ENCODE measurements at regions not wholly inside any gene's neighbourhood (a gene's known extent, or its start where the extent isn't known, plus 50 kb on each side); places are given as distances from the start of the nearest gene placed in this dataset.
A peak's percentile ranks its signal among the peaks of the same experiment; 100 is the strongest.
"Not testable (repeated sequence)": the region's sequence is repeated elsewhere in the genome, so short reads cannot be mapped to it uniquely, and the experiment has no call there.

- DNase-seq (ENCODE audit: extremely low read depth in 1 of 11, low read depth in 9 of 11, low spot score in 4 of 11), result no peak
These were observed 1068.6 kb downstream of the BCL11B start for GRCh38 chr14:98203421-98203820.

GRCh38 chr14:98204139-98204538 lies 1067.9 kb downstream of the BCL11B start:
- DNase-seq (ENCODE audit: extremely low read depth in 1 of 11, low read depth in 9 of 11, low spot score in 4 of 11), result no peak

GRCh38 chr14:98207415-98207814 lies 1064.6 kb downstream of the BCL11B start:
- DNase-seq (ENCODE audit: extremely low read depth in 1 of 11, low read depth in 9 of 11, low spot score in 4 of 11), result no peak

DNA sequence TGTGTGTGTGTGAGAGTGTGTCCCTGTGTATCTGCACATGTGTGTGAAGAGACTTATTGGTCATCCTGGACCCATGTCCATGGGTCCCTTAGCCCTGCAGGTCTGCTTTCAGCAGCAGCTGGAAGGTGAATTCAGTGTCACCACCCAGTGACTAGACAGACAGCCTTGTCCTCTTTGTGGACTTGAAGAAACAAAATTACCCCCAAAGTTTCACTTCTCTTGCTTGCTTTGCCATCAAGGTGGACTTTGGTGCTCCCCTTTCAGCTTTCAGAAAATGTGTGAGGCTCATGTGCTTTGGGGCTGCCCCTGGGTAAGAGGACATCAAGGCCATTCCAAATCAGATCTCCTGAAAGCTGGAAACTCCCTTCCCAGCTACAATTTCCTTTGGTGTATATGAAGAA lies 1063.8 kb downstream of the BCL11B start:
- DNase-seq (ENCODE audit: extremely low read depth in 1 of 11, low read depth in 9 of 11, low spot score in 4 of 11), result no peak

GRCh38 chr14:98208943-98209342 lies 1063.1 kb downstream of the BCL11B start:
- DNase-seq (ENCODE audit: extremely low read depth in 1 of 11, low read depth in 9 of 11, low spot score in 4 of 11), result no peak

- no peak for DNase-seq (ENCODE audit: extremely low read depth in 1 of 11, low read depth in 9 of 11, low spot score in 4 of 11)
These were observed 1061.8 kb downstream of the BCL11B start for GRCh38 chr14:98210045-98210672.

DNA sequence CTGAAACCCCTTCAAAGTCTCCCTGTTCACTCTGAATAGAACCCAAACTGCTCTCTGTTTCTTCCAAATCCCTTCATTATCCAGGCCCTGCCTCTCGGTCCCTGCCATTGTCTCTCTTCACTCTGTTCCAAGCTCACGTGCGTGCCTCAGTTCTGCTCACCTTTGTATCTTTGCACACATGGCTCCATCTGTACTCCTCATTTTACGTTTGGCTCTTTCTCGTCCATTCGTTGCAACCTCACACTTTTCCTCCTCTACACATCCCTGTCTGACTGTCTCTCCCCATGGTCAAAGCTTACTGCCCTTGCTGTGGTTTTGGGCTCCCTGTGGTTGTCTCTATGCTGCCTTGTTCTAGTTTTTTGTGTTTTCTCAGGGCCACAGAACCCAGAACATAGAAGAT lies 1054.5 kb downstream of the BCL11B start:
- DNase-seq (ENCODE audit: extremely low read depth in 1 of 11, low read depth in 9 of 11, low spot score in 4 of 11), result no peak

GRCh38 chr14:98218218-98218617 lies 1053.8 kb downstream of the BCL11B start:
- peak in 2 of 11 donors; percentile 1 to 7 for DNase-seq (ENCODE audit: extremely low read depth in 1 of 11, low read depth in 9 of 11, low spot score in 4 of 11)

DNA sequence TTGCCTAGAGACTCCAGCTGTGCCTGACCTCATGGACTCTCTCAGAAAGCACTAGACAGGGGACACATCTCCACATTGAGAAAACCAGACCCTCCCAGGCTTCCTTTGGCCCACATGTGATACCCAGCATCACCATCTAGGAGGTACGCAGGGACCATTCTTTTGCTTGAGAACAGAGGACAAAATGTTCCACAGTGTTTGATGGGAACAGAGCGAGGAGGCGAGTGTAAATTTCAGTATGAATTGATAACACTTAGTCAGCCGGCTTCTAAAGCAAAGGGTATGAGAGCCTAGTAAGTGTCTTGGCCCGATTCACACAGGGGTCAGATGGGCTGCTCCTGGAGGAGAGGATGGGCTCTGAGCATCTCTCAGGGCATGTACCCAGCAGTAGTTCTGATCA lies 1052.4 kb downstream of the BCL11B start:
- no peak for DNase-seq (ENCODE audit: extremely low read depth in 1 of 11, low read depth in 9 of 11, low spot score in 4 of 11)

GRCh38 chr14:98223106-98223505 lies 1048.9 kb downstream of the BCL11B start:
- no peak for DNase-seq (ENCODE audit: extremely low read depth in 1 of 11, low read depth in 9 of 11, low spot score in 4 of 11)

- not testable (repeated sequence) for DNase-seq (ENCODE audit: extremely low read depth in 1 of 11, low read depth in 9 of 11, low spot score in 4 of 11)
These were observed 1048.3 kb downstream of the BCL11B start for GRCh38 chr14:98223710-98224109.

DNA sequence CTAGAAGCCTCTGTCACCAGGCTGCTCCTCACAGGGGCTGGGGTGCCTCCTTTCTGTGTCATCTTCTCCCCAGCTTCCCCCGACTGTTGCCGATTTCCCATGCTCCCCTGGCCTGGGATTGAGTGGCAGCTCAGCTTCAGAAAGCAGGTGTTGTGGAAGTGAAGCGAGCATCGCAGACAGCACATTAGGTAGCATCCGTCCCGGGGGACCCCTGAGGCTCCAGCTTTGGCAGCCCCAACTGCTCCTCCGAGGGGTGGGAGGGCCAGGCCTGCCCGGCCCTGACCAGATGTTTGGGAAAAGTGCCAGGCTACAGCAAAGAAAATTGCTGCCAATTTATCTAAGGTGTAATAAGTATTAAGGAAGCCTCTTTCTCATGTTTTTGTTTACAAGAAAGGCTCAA lies 1045.6 kb downstream of the BCL11B start:
- no peak for DNase-seq (ENCODE audit: extremely low read depth in 1 of 11, low read depth in 9 of 11, low spot score in 4 of 11)

DNA sequence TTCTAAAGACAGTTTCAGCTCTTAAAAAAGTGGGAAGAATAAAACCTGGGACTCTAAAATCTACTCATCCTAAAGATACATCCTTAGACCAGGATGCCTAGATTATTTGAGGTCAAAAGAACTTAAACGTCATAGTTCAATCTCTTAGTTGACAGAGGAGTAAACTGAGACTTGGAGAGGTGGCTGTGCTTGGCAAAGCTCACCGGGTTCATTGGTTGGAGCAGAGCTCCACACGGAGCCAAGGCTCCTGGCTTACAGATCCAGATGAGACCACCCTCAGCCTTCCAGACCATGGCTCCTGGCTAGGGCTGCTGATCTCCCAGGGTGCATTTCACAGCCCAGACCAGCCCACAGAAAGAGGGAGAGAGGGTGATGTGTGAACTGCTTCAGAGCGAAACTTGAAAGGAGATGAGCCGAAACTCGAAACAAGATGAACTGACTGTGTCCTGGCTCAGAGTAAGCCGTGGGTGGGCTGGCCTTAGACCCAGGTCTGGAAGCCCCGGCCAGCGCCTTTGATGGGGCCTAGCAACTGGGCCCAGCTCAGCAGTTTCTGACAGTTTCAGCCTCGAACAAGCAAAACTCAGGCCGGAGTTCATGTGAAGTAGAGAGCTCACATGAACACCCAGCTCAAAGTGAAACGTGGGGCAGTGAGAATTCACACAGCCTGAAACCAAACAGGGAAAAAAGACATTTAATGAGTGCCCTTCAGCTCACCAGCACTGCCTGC lies 1044.8 kb downstream of the BCL11B start:
- DNase-seq (ENCODE audit: extremely low read depth in 1 of 11, low read depth in 9 of 11, low spot score in 4 of 11), result no peak

DNA sequence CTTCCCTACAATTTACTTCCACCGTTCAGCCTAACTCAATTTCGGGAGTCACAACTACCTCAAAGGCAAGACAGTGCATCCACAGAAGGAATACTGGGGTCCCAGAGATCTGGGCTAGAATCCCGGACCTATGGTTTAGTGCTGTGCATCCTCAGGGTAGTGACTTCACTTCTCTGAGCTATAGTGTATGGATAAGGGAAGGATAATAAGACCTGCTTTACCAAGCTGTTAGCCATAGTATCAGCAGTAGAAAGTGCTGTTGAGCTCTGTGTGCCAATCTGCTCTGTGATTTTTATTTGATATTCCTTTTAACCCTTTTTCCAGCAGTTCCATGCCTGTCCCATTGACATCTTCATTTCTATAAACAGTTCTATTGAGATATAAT lies 1044.3 kb downstream of the BCL11B start:
- no peak for DNase-seq (ENCODE audit: extremely low read depth in 1 of 11, low read depth in 9 of 11, low spot score in 4 of 11)

GRCh38 chr14:98229656-98230366 lies 1042.2 kb downstream of the BCL11B start:
- DNase-seq (ENCODE audit: extremely low read depth in 1 of 11, low read depth in 9 of 11, low spot score in 4 of 11), result no peak

GRCh38 chr14:98230411-98230810 lies 1041.6 kb downstream of the BCL11B start:
- no peak for DNase-seq (ENCODE audit: extremely low read depth in 1 of 11, low read depth in 9 of 11, low spot score in 4 of 11)

DNA sequence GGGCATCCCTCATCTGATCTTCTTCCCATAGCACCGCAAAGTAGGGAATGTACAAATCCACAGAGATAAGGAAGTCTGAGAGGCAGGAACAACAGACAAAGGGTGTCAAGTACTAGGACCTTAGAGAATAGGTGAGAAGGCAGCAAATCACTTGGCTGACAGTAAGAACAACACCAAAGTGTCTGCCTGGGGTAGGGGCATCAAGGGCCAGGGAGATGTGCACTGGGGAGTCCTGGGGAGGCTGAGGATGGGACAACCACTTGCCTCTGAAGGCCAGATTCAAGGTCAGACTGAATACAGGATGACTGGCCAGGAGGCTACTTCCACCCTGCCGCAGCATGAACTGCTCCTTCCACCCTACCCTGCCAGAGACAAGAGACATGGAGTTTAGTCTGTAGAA lies 1040.8 kb downstream of the BCL11B start:
- DNase-seq (ENCODE audit: extremely low read depth in 1 of 11, low read depth in 9 of 11, low spot score in 4 of 11), result no peak

DNA sequence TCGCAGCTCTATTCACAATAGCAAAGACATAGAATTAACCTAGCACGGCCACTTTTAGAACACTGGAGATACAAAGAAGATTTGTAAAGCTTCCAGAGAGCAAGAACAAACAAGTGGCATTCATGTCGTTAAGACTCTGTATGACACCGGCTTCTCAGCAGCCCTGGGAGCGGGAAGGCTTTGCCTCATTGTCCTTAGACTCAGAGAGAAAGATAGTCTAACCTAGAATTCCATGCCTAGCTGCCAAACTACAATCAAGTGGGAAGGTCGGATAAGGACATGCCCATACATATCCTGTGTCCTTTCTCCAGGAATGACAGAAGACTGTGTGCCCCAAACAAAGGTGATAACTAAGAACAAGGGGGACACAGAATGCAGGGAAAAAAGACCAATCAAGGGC lies 1038.3 kb downstream of the BCL11B start:
- DNase-seq (ENCODE audit: extremely low read depth in 1 of 11, low read depth in 9 of 11, low spot score in 4 of 11), result no peak

- no peak for DNase-seq (ENCODE audit: extremely low read depth in 1 of 11, low read depth in 9 of 11, low spot score in 4 of 11)
These were observed 1037.8 kb downstream of the BCL11B start for GRCh38 chr14:98234208-98234607.

- no peak for DNase-seq (ENCODE audit: extremely low read depth in 1 of 11, low read depth in 9 of 11, low spot score in 4 of 11)
These were observed 1035.7 kb downstream of the BCL11B start for GRCh38 chr14:98236314-98236713.
